A673 (cell line): ENCODE measurements at regions not wholly inside any gene's neighbourhood (a gene's known extent, or its start where the extent isn't known, plus 50 kb on each side); places are given as distances from the start of the nearest gene placed in this dataset.

Experiments used
- BruUV-seq: library from RNA; stranded (reverse); fragments of 400-500 nt; replicated peaks from 2 replicates; lab custom pipeline; 2021; lab: Mats Ljungman, UMichigan
- CTCF ChIA-PET: fragments of 300-600 bp; sonication (Branson Sonifier 250); formaldehyde crosslinking; loops from one replicate; lab custom pipeline; 2022; ENCODE audit warnings: antibody characterized with exemption; lab: Charles Lee
- POLR2A ChIA-PET: fragments of 300-600 bp; sonication (Branson Sonifier 250); formaldehyde crosslinking; loops from one replicate; lab custom pipeline; 2022; ENCODE audit warnings: antibody characterized with exemption; ENCODE audit not compliant: low non-redundant PET; lab: Charles Lee
- DNase-seq: peaks from one replicate; pipeline ENCODE4 v3.0.0-alpha.2; 2015; ENCODE audit warnings: low spot score
- H3K27ac ChIP-seq: fragments of 200-600 bp; sonication (generic); 2 replicates; pipeline ENCODE4 v1.5.1; 2016; ENCODE audit warnings: mixed run types, low read depth, mild to moderate bottlenecking, mixed read lengths, antibody characterized with exemption, low read length; ENCODE audit not compliant: poor library complexity, severe bottlenecking
- H3K27me3 ChIP-seq: fragments of 200-600 bp; sonication (generic); replicated peaks from 2 replicates; pipeline ENCODE4 v1.6.1; 2017; ENCODE audit warnings: mixed run types, low read depth, mild to moderate bottlenecking, mixed read lengths, antibody characterized with exemption, low read length; ENCODE audit not compliant: insufficient read depth, poor library complexity
- H3K36me3 ChIP-seq: fragments of 200-600 bp; sonication (generic); 2 replicates; pipeline ENCODE4 v1.6.1; 2016; ENCODE audit warnings: mixed run types, mild to moderate bottlenecking, mixed read lengths, antibody characterized with exemption, low read length; ENCODE audit not compliant: insufficient read depth, poor library complexity, severe bottlenecking
- H3K4me1 ChIP-seq: fragments of 200-600 bp; sonication (generic); 2 replicates; pipeline ENCODE4 v1.6.1; 2017; ENCODE audit warnings: mixed run types, mild to moderate bottlenecking, mixed read lengths, antibody characterized with exemption, low read length; ENCODE audit not compliant: insufficient read depth, poor library complexity, severe bottlenecking
- H3K4me3 ChIP-seq: fragments of 200-600 bp; sonication (generic); 2 replicates; pipeline ENCODE4 v1.5.1; 2016; ENCODE audit warnings: low read depth, mixed run types, mild to moderate bottlenecking, mixed read lengths, low read length; ENCODE audit not compliant: poor library complexity, severe bottlenecking
- H3K9me3 ChIP-seq: fragments of 200-600 bp; sonication (generic); 2 replicates; pipeline ENCODE4 v1.6.1; 2016; ENCODE audit warnings: mixed run types, low read depth, mild to moderate bottlenecking, mixed read lengths, antibody characterized with exemption, low read length; ENCODE audit not compliant: poor library complexity, severe bottlenecking
- CTCF ChIP-seq: fragments of 300-800, 200-600 bp; sonication (generic); conservative IDR thresholded peaks from 2 replicates; pipeline ENCODE4 v1.5.1; 2017; ENCODE audit warnings: low read depth, mild to moderate bottlenecking, antibody characterized with exemption, low read length, moderate library complexity, mixed read lengths
- EZH2 ChIP-seq: fragments of 200-600 bp; sonication (generic); IDR thresholded peaks from 2 replicates; pipeline ENCODE4 v1.6.1; 2017; ENCODE audit warnings: borderline replicate concordance, low read depth, mild to moderate bottlenecking, mixed read lengths, antibody characterized with exemption, low read length; ENCODE audit not compliant: poor library complexity, severe bottlenecking
- intact Hi-C: fragments of 100-400 bp; cut with micrococcal nuclease; formaldehyde crosslinking; loops from one replicate; pipeline ENCODE4 v1.10.0; 2022; ENCODE audit not compliant: unreplicated experiment

- Histone ChIP-seq H3K9me3 (no peaks in the 10 kb centered on the region), H3K27me3 (no peaks in the 10 kb centered on the region), H3K36me3 (no peaks in the 10 kb centered on the region), H3K4me3 (peak overlapping the region; percentile 33), H3K4me1 (peaks cover 18% of the 10 kb centered on the region), H3K27ac (peak overlapping the region; percentile 82)
- intact Hi-C loops: no loop called here
- CTCF ChIA-PET: no interaction called here
- BruUV-seq: no TSS peak
- TF ChIP-seq CTCF (no peak), EZH2 (no peak)
- peak; percentile 85 for DNase-seq
- POLR2A ChIA-PET: interaction anchor here (0.6 to 0.7 kb wide), 2 partner anchors 133 to 1294 kb away, joined by 4 to 9 read pairs; no protein-coding TSS in a partner anchor
Observed at GRCh38 chr1:200243042-200243437, 166.8 kb downstream of the ZNF281 start.

GRCh38 chr1:200242110-200243041 is 167.5 kb downstream of the ZNF281 start:
- ChIA-PET CTCF (no interaction called here), POLR2A (interaction anchor here (0.5 to 0.7 kb wide), 3 partner anchors 132 to 1294 kb away, joined by 3 to 9 read pairs (median 4); no protein-coding TSS in a partner anchor)
- BruUV-seq: no TSS peak

GRCh38 chr1:200240656-200241055 is 169.2 kb downstream of the ZNF281 start:
- intact Hi-C loops: no loop called here
- POLR2A ChIA-PET: no interaction called here
- Histone ChIP-seq H3K4me1 (peaks cover 18% of the 10 kb centered on the region), H3K27ac (no peak overlapping the region), H3K9me3 (no peaks in the 10 kb centered on the region), H3K27me3 (no peaks in the 10 kb centered on the region), H3K4me3 (no peak overlapping the region), H3K36me3 (no peaks in the 10 kb centered on the region)
- DNase-seq: peak; percentile 25
- CTCF ChIA-PET: no interaction called here
- TF ChIP-seq EZH2 (no peak), CTCF (no peak)
- no TSS peak for BruUV-seq

More at GRCh38 chr1:200242110-200243041, 167.5 kb downstream of the ZNF281 start:
- intact Hi-C loops: no loop called here
- H3K4me1 ChIP-seq: peaks cover 18% of the 10 kb centered on the region
- no peaks in the 10 kb centered on the region for H3K27me3 ChIP-seq
- TF ChIP-seq EZH2 (no peak), CTCF (no peak)
- no peaks in the 10 kb centered on the region for H3K36me3 ChIP-seq
- H3K27ac ChIP-seq: peak overlapping the region; percentile 82
- no peaks in the 10 kb centered on the region for H3K9me3 ChIP-seq
- DNase-seq: peak; percentile 66
- peak overlapping the region; percentile 33 for H3K4me3 ChIP-seq
